GM21367 (cell line): ENCODE measurements at regions not wholly inside any gene's neighbourhood (a gene's known extent, or its start where the extent isn't known, plus 50 kb on each side); places are given as distances from the start of the nearest gene placed in this dataset.

ENCODE experiments used
- ATAC-seq: cut with Tn5 transposase; IDR thresholded peaks from one replicate; pipeline ENCODE4 v1.9.1; 2021; ENCODE audit not compliant: unreplicated experiment

GRCh38 chr5:123755653-123756317 lies 243.8 kb downstream of the CSNK1G3 start:
- ATAC-seq = no peak

DNA sequence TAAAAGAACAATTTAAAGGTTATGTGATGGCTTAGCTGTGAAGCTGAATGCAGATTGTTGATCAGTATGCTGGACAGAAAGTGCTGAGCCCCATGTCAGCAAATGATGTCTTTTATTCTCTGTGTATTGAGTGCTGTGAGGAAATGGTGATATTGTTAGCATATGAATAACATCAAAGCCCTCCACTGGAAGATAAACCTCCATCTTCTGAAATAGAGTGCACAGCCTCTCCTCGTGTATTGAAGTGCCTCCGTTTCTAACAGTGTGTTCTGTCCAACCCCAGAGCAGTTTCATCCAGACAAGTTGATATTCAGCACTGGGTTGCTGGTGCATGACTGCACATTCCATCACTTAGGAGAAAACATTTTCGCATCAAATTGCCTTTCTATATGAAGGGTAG lies 242.9 kb downstream of the CSNK1G3 start:
- ATAC-seq = no peak

DNA sequence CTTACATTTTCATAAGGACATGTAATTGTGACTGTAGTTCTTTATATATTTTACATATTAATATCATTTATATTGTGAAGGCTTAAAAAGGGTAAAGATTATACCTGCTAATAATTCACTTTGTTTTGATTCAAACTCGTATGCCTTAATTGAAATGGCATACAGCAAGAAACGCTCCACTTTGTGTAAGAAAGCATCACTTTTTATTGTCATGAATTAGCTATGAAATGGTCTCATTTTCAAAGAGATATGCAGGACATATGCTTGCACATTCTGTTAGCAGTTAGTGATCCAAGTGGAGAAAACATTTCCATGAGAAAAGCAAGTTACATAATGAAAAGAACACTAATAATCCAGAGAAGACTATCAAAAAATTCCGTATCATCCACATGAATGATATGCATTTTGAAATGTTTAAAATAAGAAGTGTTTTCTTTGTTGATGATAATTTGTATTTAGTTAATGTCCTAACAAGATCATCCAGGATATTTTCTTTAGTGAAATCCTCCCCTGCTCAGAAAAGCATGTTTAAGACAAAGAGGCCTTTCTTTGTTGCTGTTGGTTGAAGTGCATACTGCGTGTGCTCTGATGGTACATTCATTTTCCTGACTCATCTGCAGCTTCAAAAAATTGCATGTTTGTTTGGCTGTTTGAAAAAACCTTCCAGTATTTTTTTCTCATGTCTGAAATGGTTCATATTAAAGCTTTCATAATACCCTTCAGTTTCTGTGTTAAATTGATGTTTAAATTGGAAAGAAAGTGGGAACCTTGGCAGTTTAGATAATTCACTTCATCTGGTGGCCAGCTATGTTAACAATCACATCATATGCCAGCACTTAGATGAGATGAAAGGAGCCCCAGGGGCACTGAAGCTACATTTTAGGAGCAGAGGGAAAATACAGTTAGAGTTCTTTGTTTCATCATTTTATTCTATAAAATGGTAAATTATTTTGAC lies 242.2 kb downstream of the CSNK1G3 start:
- no peak for ATAC-seq

DNA sequence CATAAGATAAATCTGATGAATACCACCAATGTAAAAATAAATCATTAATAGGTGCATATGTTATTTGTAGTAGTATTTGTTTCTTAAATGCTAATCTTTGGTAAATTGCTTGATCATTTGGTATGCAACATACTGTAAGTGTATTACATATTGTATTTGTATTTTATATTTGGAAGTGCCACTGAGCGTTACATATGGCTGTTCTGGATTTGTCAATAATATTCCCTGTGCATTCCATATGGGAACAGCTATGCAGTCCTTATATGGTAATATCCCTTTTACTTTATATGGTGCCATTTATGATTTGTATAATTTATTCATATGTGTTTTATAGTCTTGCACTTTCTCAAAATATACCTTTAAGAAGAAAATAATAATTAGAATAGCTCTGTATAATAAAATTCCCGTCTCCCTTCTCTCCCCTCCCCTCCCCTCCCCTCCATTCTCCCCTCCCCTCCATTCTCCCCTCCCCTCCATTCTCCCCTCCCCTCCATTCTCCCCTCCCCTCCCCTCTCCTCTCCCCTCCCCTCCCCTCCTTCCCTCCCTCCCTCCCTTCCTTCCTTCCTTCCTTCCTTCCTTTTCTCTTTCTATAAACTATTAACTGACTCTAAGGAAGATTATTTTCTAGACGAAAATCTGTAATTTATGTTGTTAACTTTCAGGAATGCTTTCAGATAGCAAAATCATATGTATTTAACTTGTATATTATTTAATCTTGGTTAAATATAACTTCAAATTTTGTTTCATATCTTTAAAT lies 241.4 kb downstream of the CSNK1G3 start:
- ATAC-seq = no peak

DNA sequence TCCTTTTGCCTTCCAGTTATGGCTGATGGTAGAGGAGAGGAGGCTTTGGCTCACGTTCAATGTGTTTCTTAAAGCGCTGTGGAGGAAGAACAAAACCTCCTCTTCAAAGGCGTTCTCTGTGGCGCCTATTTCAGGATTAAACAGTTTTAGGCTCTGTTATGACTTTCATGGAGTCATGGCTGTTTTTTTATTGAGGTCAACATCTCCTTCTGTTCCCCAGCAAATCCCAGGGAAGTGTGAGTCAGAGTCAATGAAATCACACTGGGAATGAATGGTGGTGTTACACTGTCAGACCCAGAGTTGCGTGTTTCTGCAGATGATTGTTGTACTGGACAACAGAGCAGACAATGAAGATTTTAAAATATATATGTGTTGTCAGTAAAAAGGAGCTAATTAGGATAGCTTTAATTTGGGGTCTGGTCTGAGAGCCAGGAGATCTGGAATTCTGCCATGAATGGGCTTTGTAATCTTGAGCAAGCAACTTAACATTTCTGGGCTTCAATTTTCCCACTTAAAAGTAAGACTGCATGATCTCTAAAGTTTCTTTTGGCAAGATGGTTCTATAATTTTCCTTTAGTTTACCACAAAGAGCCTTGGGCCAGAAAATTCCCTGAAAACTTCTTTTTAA lies 240.7 kb downstream of the CSNK1G3 start:
- ATAC-seq = no peak

- ATAC-seq = no peak
Observed at GRCh38 chr5:123751670-123752069, 239.7 kb downstream of the CSNK1G3 start.

GRCh38 chr5:123748239-123748638 lies 236.3 kb downstream of the CSNK1G3 start:
- no peak for ATAC-seq

DNA sequence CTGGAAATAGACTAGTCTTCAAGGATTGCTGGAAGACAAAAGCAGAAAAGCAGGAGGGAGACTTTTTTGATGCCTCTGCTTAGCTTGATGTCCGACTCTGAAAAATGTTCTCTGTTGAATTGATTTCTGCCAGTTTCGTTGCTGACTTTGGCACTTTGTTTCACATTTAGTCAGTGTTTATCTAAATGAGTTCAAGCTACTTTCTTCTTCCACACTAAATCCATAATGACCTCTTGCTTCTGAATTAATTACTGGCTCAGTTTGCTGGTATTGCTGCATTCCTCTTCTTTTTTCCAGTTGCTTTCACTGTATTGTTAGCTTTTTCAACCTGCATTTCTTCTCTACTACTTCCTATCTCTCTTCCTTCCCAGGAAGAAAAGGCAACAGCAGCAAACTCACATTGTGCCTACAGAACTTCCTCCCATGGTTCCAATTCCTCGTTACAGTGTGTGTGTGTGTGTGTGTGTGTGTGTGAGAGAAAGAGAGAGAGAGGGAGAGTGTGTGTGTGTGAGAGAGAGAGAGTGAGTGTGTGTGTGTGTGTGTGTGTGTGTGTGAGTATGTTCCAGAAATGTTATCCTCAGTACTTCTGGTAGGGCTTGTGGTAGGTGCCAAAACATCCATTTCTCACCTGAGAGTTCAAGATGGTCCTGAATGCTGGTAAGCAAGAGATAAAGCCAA lies 234.8 kb downstream of the CSNK1G3 start:
- ATAC-seq = no peak

DNA sequence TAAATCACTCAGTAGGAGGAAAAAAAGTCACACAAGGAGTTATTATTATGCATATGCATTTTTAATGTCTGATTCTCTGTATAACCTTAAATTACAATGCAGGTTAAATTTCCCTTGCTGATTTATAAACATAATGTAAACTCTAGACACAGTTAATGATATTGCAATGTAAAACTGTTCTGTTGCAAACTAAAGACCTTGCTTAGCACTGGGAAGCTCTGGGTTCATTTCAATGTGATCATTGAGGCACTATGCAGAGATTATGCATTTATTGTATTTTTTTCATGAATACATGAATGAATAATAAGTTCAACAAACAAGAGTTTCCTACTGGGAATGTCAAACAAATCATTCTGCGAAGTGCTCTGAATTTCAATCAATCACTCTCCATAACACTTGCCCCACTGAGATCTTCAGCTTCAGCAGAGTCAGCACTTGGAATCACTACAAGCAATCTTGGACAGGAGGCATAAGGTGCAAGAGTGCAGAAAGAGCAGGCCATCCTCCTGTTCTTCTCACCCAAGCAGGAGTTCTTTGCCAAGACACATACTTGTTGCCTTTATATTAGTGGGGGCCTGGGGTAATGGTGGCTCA lies 232.1 kb downstream of the CSNK1G3 start:
- no peak for ATAC-seq

- no peak for ATAC-seq
Observed at GRCh38 chr5:123735384-123735783, 223.4 kb downstream of the CSNK1G3 start.

DNA sequence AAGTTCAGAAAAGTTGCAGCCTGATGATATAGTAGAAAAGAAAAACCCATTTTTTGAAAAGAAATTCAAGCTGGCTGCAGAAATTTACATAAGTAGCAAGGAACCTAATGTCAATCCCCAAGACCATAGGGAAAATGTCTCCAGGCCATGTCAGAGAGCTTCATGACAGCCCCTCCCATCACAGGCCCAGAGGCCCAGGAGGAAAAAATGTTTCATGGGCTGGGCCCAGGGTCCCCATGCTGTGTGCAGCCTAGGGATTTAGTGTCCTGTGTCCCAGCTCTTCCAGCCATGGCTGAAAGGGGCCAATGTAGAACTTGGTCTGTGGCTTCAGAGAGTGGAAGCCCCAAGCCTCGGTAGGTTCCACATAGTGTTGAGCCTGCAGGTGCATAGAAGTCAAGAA lies 220.3 kb downstream of the CSNK1G3 start:
- no peak for ATAC-seq

DNA sequence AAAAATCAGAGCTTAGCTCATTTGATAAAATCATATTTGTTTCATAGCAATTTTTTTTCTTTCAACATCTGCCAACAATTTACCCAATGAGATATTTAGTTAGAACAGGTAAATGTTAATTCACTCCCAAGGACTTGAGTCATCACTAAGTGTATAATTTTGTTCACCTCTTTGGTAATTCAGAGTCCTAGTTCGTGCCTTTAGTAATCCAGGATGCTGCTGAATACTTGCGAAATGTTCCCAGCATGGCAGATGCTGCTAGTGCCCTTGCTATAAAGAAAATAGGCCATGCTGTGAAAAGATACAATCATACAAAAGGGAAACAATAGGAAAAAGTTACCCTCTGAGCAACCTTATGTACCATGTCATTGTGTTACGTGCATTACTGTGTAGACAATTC lies 210.5 kb downstream of the CSNK1G3 start:
- no peak for ATAC-seq

GRCh38 chr5:123721675-123722276 lies 209.8 kb downstream of the CSNK1G3 start:
- ATAC-seq = no peak

DNA sequence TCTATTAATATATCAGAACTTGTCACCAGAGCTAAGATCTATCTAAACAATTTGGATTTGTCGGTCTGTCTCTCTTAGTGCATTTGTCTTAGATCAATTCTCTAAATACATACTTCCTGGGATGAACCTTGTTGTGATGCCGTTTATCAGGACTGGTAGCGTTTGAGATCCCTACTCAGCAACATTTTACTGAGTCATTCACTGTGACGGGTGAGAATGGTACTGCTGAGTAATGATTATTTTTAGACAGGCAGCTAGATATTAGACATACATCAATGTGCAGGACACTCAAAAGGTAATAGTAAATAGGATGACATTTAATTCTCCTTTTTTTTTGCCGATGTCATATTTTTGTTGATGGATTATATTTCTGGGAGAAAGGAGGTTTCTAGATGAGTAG lies 209.0 kb downstream of the CSNK1G3 start:
- ATAC-seq = no peak

- no peak for ATAC-seq
Observed at GRCh38 chr5:123720339-123720738, 208.4 kb downstream of the CSNK1G3 start.

DNA sequence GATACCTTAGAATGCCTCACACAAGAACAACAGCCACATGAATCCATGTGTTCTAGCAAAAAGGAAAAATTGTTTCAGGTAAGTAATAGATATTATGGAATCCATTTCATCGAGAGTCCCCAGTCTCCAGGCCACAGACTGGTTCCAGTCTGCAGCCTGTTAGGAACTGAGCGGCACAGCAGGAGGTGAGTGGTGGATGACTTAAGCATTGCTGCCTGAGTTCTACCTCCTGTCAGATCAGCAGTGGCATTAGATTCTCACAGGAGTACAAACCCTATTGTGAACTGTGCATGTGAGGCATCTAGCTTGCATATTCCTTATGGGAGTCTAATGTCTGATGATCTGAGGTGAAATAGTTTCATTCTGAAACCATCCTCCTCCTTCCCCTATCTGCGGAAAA lies 207.0 kb downstream of the CSNK1G3 start:
- no peak for ATAC-seq

DNA sequence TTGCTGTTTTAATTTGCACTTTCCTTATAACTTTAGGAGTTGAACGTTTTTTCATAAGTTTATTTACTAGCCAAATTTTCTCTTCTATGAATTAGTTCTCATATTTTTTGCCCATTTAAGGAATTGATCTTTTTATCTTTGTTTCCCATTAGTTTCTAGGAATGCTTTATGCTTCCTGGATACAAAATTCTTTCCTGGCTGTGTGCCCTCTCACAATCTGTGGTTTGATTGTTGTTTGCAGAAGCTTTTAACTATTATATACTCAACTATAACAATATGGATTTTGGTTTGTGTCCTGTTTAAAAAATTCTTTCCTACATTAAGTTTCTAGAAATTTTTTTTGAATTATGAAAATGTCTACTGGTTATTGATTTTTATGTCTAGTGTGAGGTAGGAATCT lies 206.3 kb downstream of the CSNK1G3 start:
- ATAC-seq = no peak

- no peak for ATAC-seq
Observed at GRCh38 chr5:123717139-123717538, 205.2 kb downstream of the CSNK1G3 start.

DNA sequence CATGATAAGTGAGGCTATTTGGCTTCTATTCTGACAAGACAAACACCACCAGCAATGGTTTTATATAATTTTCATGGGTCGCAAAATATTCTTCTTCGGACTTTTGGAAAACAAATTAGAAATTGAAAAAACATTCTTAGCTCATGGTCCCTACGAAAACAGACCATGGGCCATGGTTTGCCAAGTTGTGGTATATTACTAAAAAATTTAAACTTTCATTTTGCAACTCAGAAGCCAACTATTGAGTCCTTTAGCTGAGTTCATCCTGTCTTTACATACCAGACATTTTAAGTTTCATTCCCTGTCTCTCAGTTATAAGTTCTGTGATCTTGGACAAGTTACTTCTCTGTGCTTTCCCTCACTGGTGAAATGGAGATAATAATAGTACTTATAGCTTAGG lies 198.1 kb downstream of the CSNK1G3 start:
- ATAC-seq = no peak

GRCh38 chr5:123709422-123709821 lies 197.4 kb downstream of the CSNK1G3 start:
- no peak for ATAC-seq
